ENCODE measurements at regions not wholly inside any gene's neighbourhood (a gene's known extent, or its start where the extent isn't known, plus 50 kb on each side); places are given as distances from the start of the nearest gene placed in this dataset.

DNA sequence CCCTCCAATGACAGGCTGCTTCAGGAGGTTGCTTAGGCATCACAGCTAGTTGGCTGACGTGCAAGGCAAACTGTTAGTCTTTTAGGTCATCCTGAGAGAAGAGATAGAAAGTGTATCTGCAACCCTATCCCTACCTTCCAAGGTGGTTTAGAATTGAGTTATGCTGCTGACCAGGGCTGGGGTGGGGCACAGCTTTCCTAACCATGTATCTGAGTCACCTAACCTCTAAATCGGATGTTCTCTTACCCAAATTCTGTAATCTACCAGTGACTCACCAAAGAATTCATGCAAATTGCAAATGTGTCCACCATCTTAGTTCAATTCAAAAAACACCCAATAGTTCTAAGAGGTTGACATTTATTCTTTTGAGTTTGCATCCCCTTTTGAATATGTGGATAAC is 107.2 kb upstream of the DYNLRB2 start:
- no peak overlapping the region for H3K27ac ChIP-seq (ENCODE audit: low read length)
- ATAC-seq, result no peak
- no TSS peak for BruUV-seq (replicated peaks)
- no peaks in the 10 kb centered on the region for H3K9me3 ChIP-seq (ENCODE audit: low read length)
- 0 out of 2 replicates have a peak, but pooled peaks cover 11% of the 10 kb centered on the region for H3K27me3 ChIP-seq (ENCODE audit: low read length)
- H2AFZ ChIP-seq (ENCODE audit: low read length), result no peak overlapping the region
- no peak overlapping the region for H3K4me3 ChIP-seq (ENCODE audit: low read length)
- DNase-seq, result peak; percentile 31
- CTCF ChIA-PET, result no interaction called here
- no peaks in the 10 kb centered on the region for H3K4me1 ChIP-seq (ENCODE audit: insufficient read depth, low read length)
- no peaks in the 10 kb centered on the region for H4K20me1 ChIP-seq (ENCODE audit: low read length)
- TF ChIP-seq EZH2 (IDR thresholded peaks at IDR 0.05; ENCODE audit: low read length, unreplicated experiment), result no peak
- no peak for TF ChIP-seq CTCF (conservative IDR thresholded peaks at IDR 0.05; ENCODE audit: low read depth, low read length)
- TF ChIP-seq EZH2phosphoT487 (IDR thresholded peaks at IDR 0.05; ENCODE audit: borderline replicate concordance, low read length), result no peak
- no peaks in the 10 kb centered on the region for H3F3A ChIP-seq (ENCODE audit: low read length, unreplicated experiment)
- no peaks in the 10 kb centered on the region for H3K36me3 ChIP-seq (ENCODE audit: low read depth, low read length)
- POLR2A ChIA-PET (ENCODE audit: unreplicated experiment), result no interaction called here
- intact Hi-C loops (cut with micrococcal nuclease), result no loop called here
- no peaks in the 10 kb centered on the region for H3K79me2 ChIP-seq (ENCODE audit: low read length)
- H3K9me2 ChIP-seq (replicated peaks; ENCODE audit: low read length), result no peaks in the 10 kb centered on the region
- H3K4me2 ChIP-seq (ENCODE audit: low read length), result no peak overlapping the region
- no peak overlapping the region for H3K9ac ChIP-seq (ENCODE audit: low read length)

DNA sequence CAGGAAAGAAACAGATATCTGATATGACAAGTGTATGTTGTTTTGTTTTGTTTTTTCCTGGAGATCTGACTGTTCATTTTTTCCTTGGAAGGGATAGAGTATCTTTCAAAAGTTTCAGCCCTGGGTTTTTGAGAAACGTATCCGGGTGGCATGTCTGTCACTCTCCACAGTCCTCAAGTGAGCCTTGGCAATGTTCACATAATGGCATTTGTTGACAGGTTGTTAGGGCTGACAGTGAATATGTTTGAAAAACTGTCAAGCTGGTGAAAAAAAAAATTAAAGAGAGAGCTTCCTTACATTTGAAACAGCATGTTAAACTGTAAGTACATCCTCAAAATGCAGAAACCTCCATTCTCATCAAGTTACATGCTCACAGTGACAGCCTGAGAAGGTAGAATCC is 113.0 kb upstream of the DYNLRB2 start:
- intact Hi-C loops (cut with micrococcal nuclease), result no loop called here
- TF ChIP-seq CTCF (conservative IDR thresholded peaks at IDR 0.05; ENCODE audit: low read depth, low read length) (no peak), EZH2 (IDR thresholded peaks at IDR 0.05; ENCODE audit: low read length, unreplicated experiment) (no peak), EZH2phosphoT487 (IDR thresholded peaks at IDR 0.05; ENCODE audit: borderline replicate concordance, low read length) (no peak)
- H3F3A ChIP-seq (ENCODE audit: low read length, unreplicated experiment), result no peaks in the 10 kb centered on the region
- CTCF ChIA-PET, result no interaction called here
- no peak overlapping the region for H3K4me2 ChIP-seq (ENCODE audit: low read length)
- no peak overlapping the region for H3K9ac ChIP-seq (ENCODE audit: low read length)
- 0 out of 2 replicates have a peak, but pooled peaks cover 11% of the 10 kb centered on the region for H3K27me3 ChIP-seq (ENCODE audit: low read length)
- no peak overlapping the region for H3K27ac ChIP-seq (ENCODE audit: low read length)
- H3K9me2 ChIP-seq (replicated peaks; ENCODE audit: low read length), result no peaks in the 10 kb centered on the region
- no peaks in the 10 kb centered on the region for H3K36me3 ChIP-seq (ENCODE audit: low read depth, low read length)
- H4K20me1 ChIP-seq (ENCODE audit: low read length), result no peaks in the 10 kb centered on the region
- H3K79me2 ChIP-seq (ENCODE audit: low read length), result no peaks in the 10 kb centered on the region
- ATAC-seq, result no peak
- BruUV-seq (replicated peaks), result no TSS peak
- H2AFZ ChIP-seq (ENCODE audit: low read length), result no peak overlapping the region
- H3K9me3 ChIP-seq (ENCODE audit: low read length), result no peaks in the 10 kb centered on the region
- POLR2A ChIA-PET (ENCODE audit: unreplicated experiment), result no interaction called here
- no peaks in the 10 kb centered on the region for H3K4me1 ChIP-seq (ENCODE audit: insufficient read depth, low read length)
- no peak overlapping the region for H3K4me3 ChIP-seq (ENCODE audit: low read length)
- DNase-seq, result no peak

DNA sequence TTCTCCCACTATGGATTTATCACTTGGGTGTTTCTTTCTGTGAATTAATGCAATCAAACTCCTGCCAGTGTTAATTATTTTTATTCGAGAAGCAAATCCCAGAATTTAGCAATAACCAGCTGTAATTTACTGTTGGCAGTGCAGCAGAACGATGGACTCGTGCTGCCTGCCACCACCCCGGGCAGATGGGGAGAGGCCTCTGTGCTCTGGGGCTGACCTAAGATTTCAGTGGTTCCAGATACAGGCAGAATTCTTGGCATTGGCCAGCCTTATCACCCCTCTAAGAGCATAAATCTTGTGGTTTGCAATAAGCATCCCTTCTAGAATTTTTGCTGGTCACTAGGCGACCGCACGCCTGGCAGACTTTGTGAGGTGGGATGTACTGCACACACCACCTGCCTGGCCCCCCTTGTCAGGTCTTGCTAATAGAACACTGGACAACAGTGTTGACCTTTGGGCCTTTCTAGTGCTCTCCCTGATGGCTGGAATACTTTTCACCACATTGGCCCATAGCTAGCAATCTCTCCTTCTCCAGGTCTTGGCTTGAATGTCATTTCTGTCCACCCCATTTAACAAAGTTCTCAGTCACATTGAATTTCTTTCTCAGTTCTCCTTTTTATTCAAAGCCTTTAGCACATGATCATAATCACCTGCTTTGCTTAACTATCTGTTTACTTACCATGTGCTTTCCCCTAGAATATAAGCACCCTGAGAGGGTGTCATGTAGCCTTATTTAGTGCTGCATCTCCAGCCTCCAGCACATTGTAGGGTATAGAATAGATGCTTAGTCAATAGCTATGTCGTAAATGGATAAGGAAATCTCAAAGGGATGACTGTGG is 122.1 kb upstream of the DYNLRB2 start:
- Histone ChIP-seq H2AFZ (ENCODE audit: low read length) (no peak overlapping the region), H3K4me3 (ENCODE audit: low read length) (no peak overlapping the region), H3K4me2 (ENCODE audit: low read length) (no peak overlapping the region), H3K27me3 (ENCODE audit: low read length) (no peaks in the 10 kb centered on the region), H3K9me3 (ENCODE audit: low read length) (no peaks in the 10 kb centered on the region), H3K27ac (ENCODE audit: low read length) (no peak overlapping the region), H4K20me1 (ENCODE audit: low read length) (no peaks in the 10 kb centered on the region), H3K9me2 (replicated peaks; ENCODE audit: low read length) (no peaks in the 10 kb centered on the region), H3K4me1 (ENCODE audit: insufficient read depth, low read length) (no peaks in the 10 kb centered on the region), H3K79me2 (ENCODE audit: low read length) (no peaks in the 10 kb centered on the region), H3K36me3 (ENCODE audit: low read depth, low read length) (no peaks in the 10 kb centered on the region), H3K9ac (ENCODE audit: low read length) (no peak overlapping the region), H3F3A (ENCODE audit: low read length, unreplicated experiment) (no peaks in the 10 kb centered on the region)
- intact Hi-C loops (cut with micrococcal nuclease), result no loop called here
- ATAC-seq (no peak), DNase-seq (no peak)
- ChIA-PET POLR2A (ENCODE audit: unreplicated experiment) (no interaction called here), CTCF (no interaction called here)
- no peak for TF ChIP-seq EZH2 (IDR thresholded peaks at IDR 0.05; ENCODE audit: low read length, unreplicated experiment)
- TF ChIP-seq EZH2phosphoT487 (IDR thresholded peaks at IDR 0.05; ENCODE audit: borderline replicate concordance, low read length), result no peak
- TF ChIP-seq CTCF (conservative IDR thresholded peaks at IDR 0.05; ENCODE audit: low read depth, low read length), result no peak
- BruUV-seq (replicated peaks), result no TSS peak

Data from PC-3 (cell line).